Fibroblast of villous mesenchyme (primary cell): ENCODE measurements at regions not wholly inside any gene's neighbourhood (a gene's known extent, or its start where the extent isn't known, plus 50 kb on each side); places are given as distances from the start of the nearest gene placed in this dataset.

Experiments used
- DNase-seq: peaks from one replicate; pipeline ENCODE4 v3.0.0-alpha.2; 2010; ENCODE audit warnings: low read depth
- H3K4me3 ChIP-seq: 2 replicates; pipeline ENCODE4 v1.5.1; 2011; ENCODE audit warnings: low read depth, mild to moderate bottlenecking, low read length
- CTCF ChIP-seq: IDR thresholded peaks from 2 replicates; pipeline ENCODE4 v1.5.1; 2012; ENCODE audit warnings: low read depth, mild to moderate bottlenecking, low read length; ENCODE audit not compliant: insufficient read depth

- H3K4me3 ChIP-seq = no peak overlapping the region
- no peak for DNase-seq
- TF ChIP-seq CTCF = no peak
Observed at GRCh38 chr22:49112661-49113626, 714.7 kb downstream of the BRD1 start.

- H3K4me3 ChIP-seq = no peak overlapping the region
- no peak for DNase-seq
- TF ChIP-seq CTCF = no peak
Observed at GRCh38 chr22:49112176-49112575, 715.5 kb downstream of the BRD1 start.

GRCh38 chr22:49111085-49111484, 716.6 kb downstream of the BRD1 start:
- no peak for TF ChIP-seq CTCF
- DNase-seq = no peak
- no peak overlapping the region for H3K4me3 ChIP-seq

- no peak for TF ChIP-seq CTCF
- DNase-seq = no peak
- no peak overlapping the region for H3K4me3 ChIP-seq
Observed at GRCh38 chr22:49108636-49109315, 718.9 kb downstream of the BRD1 start.

GRCh38 chr22:49107961-49108530, 719.6 kb downstream of the BRD1 start:
- no peak for DNase-seq
- H3K4me3 ChIP-seq = no peak overlapping the region
- TF ChIP-seq CTCF = no peak

- no peak for TF ChIP-seq CTCF
- H3K4me3 ChIP-seq = no peak overlapping the region
- no peak for DNase-seq
Observed at GRCh38 chr22:49107561-49107960, 720.1 kb downstream of the BRD1 start.
